ENCODE measurements at regions not wholly inside any gene's neighbourhood (a gene's known extent, or its start where the extent isn't known, plus 50 kb on each side); places are given as distances from the start of the nearest gene placed in this dataset.

DNA sequence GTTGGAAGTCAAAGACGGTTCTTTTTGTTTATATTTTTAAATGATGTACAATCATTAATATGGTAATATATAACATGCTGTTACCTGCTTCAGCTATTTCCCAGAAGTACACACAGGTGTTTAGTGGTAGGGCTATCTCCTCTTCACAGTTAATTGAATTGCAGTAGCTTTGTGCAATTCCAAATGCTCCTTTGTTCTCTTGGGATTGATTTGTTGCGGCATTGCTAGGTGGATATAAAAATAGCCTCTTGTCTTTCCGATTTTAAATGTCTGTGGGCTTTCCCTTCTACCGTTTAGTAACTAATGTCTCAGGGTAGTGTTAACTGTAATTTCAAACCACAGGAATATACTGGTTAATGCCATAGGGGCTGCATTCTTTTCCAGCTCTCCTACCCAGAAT is 307.6 kb upstream of the SLITRK3 start:
- no peak overlapping the region for H3K4me2 ChIP-seq (ENCODE audit: insufficient read depth, low read length)
- no peaks in the 10 kb centered on the region for H3K9me1 ChIP-seq (ENCODE audit: control insufficient read depth, insufficient read depth, low read length)
- intact Hi-C loops (cut with micrococcal nuclease) (no loop called here), in situ Hi-C loops (cut with MboI) (no loop called here)
- FAIRE-seq (no peak), DNase-seq (ENCODE audit: extremely low read depth in 1 of 4, low spot score in 3 of 4) (no peak), ATAC-seq (no peak)
- no peak overlapping the region for H2AFZ ChIP-seq (ENCODE audit: low read depth, low read length)
- BruUV-seq (replicated peaks): no TSS peak
- H3K4me3 ChIP-seq: no peak overlapping the region
- H3K79me2 ChIP-seq (ENCODE audit: control insufficient read depth, insufficient read depth, low read length): no peaks in the 10 kb centered on the region
- no peak overlapping the region for H3K9ac ChIP-seq (ENCODE audit: insufficient read depth in 1 of 2, low read depth in 2 of 2, low read length in 2 of 2)
- POLR2A ChIA-PET: interaction anchor here (1.0 kb wide), 1 partner anchor 11 kb away, joined by 3 read pairs; no protein-coding TSS in a partner anchor
- WGBS (ENCODE audit: insufficient coverage, low coverage, missing lambda C conversion rate): 2% methylated on average over 4 of the region's 4 CpGs
- CTCF ChIA-PET (ENCODE audit: low intra/inter-chr PET ratio): no interaction called here
- no peaks in the 10 kb centered on the region for H3K9me3 ChIP-seq (replicated peaks; ENCODE audit: control insufficient read depth, insufficient read depth, low read depth, low read length)
- TF ChIP-seq KLF16 (IDR thresholded peaks at IDR 0.05) (no peak), ZNF121 (CRISPR knock-in tag; conservative IDR thresholded peaks at IDR 0.05) (no peak), SMAD1 (IDR thresholded peaks at IDR 0.05; ENCODE audit: low read depth, low read length, partially characterized antibody) (no peak)
- TF ChIP-seq, protein P1, sequence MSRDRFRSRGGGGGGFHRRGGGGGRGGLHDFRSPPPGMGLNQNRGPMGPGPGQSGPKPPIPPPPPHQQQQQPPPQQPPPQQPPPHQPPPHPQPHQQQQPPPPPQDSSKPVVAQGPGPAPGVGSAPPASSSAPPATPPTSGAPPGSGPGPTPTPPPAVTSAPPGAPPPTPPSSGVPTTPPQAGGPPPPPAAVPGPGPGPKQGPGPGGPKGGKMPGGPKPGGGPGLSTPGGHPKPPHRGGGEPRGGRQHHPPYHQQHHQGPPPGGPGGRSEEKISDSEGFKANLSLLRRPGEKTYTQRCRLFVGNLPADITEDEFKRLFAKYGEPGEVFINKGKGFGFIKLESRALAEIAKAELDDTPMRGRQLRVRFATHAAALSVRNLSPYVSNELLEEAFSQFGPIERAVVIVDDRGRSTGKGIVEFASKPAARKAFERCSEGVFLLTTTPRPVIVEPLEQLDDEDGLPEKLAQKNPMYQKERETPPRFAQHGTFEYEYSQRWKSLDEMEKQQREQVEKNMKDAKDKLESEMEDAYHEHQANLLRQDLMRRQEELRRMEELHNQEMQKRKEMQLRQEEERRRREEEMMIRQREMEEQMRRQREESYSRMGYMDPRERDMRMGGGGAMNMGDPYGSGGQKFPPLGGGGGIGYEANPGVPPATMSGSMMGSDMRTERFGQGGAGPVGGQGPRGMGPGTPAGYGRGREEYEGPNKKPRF (IDR thresholded peaks at IDR 0.05; ENCODE audit: low read depth, low read length): no peak
- TF ChIP-seq, protein P2, sequence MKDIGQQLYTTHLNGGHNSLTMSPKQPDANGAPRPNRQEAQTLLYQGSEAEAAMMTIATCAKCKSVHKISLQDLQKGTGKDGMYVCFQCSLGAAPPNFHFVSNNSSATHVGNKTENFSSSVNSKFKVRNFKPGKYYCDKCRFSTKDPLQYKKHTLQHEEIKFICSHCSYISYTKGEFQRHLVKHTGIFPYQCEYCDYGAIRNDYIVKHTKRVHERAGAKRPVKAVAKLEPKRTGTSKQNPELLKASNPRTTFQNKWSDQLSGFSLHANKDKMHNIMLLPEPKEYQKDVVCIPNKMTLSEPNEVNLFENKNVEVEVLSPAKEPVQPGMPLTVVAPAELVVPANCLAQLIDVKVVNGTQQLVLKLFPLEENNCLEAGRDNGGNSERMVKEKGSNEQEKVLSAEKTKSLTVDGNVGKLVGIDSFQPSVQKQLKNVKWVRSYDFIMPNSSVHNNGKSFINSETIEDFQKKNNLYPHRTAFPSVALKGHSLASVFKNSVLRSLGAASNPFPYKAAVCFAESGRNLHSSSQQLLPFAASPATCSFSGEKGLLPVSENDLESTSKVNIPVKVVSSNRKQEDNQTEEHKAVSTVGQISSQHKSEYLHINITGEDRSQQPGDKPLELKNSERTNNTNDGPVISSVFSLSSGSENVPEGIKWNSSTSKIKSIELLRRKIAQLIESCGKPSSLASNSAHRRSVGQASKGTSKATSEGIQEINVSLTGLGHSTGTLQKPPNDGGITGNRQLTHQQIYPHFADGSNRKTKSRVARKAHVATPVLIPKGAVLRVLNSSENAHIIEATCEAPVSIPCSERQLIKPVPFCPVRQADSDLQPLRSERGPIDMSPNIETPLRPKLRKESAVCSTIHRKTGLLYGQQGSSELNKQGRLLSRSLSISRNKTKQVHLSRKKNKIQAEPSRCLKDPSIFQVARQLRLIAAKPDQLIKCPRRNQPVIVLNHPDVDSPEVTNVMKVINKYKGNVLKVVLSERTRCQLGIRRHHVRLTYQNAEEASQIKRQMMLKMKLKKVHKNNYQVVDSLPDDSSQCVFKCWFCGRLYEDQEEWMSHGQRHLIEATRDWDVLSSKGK (CRISPR knock-in tag; IDR thresholded peaks at IDR 0.05): no peak
- H3K36me3 ChIP-seq (ENCODE audit: control insufficient read depth, insufficient read depth, low read length): no peaks in the 10 kb centered on the region
- no peaks in the 10 kb centered on the region for H3K4me1 ChIP-seq (replicated peaks in 1 of 2; ENCODE audit: control insufficient read depth in 2 of 2, insufficient read depth in 2 of 2, low read length in 2 of 2)
- H3K27ac ChIP-seq (ENCODE audit: extremely low read depth, low read depth, low read length): no peak overlapping the region
- H4K20me1 ChIP-seq (replicated peaks; ENCODE audit: control insufficient read depth, insufficient read depth, low read length): no peaks in the 10 kb centered on the region
- H3K27me3 ChIP-seq (ENCODE audit: control insufficient read depth in 2 of 2, insufficient read depth in 2 of 2, low read length in 2 of 2): no peaks in the 10 kb centered on the region
